HepG2 (cell line): ENCODE measurements at regions not wholly inside any gene's neighbourhood (a gene's known extent, or its start where the extent isn't known, plus 50 kb on each side); places are given as distances from the start of the nearest gene placed in this dataset.

Experiments used
- CREM ChIP-seq, 2 experiments: sonication (generic) in 1 of 2; formaldehyde crosslinking in 1 of 2; IDR thresholded peaks; 2 replicates each; pipeline versions ENCODE4 v1.4.0 to v1.6.1; 2016 to 2020; ENCODE audit warnings: antibody characterized with exemption in 1 of 2, mild to moderate bottlenecking in 1 of 2, missing genetic modification reagents in 1 of 2
- ETV6 ChIP-seq: sonication (generic); formaldehyde crosslinking; conservative IDR thresholded peaks from 2 replicates; pipeline ENCODE4 v1.4.0; 2020; ENCODE audit warnings: missing genetic modification reagents
- FOSL1 ChIP-seq: sonication (generic); formaldehyde crosslinking; IDR thresholded peaks from 2 replicates; pipeline ENCODE4 v1.9.0; 2021; ENCODE audit warnings: missing genetic modification reagents, borderline replicate concordance
- GLI4 ChIP-seq: sonication (generic); formaldehyde crosslinking; IDR thresholded peaks from 2 replicates; pipeline ENCODE4 v1.5.1; 2020; ENCODE audit warnings: missing genetic modification reagents, mild to moderate bottlenecking, moderate library complexity, borderline replicate concordance
- KLF16 ChIP-seq, 2 experiments: sonication (generic) in 1 of 2; formaldehyde crosslinking in 1 of 2; IDR thresholded peaks; 2 replicates each; pipeline versions ENCODE4 v1.6.1 to v1.8.0; 2016 to 2023; ENCODE audit warnings: missing genetic modification reagents in 2 of 2, missing compliant biosample characterization in 1 of 2
- NFRKB ChIP-seq: fragments of 450-650 bp; IDR thresholded peaks from 2 replicates; pipeline ENCODE4 v1.6.1; 2017
- PHF20 ChIP-seq: sonication (generic); formaldehyde crosslinking; IDR thresholded peaks from 2 replicates; pipeline ENCODE4 v1.5.0; 2020; ENCODE audit warnings: mild to moderate bottlenecking, missing genetic modification reagents
- POLR2A ChIP-seq, 2 experiments: IDR thresholded peaks; 2 replicates each; pipeline ENCODE4 v1.6.1; 2011; ENCODE audit warnings: low read depth in 2 of 2, low read length in 2 of 2, mild to moderate bottlenecking in 1 of 2, moderate library complexity in 1 of 2; ENCODE audit not compliant: insufficient read depth in 1 of 2
- ZBTB8A ChIP-seq: sonication (generic); formaldehyde crosslinking; IDR thresholded peaks from 2 replicates; pipeline ENCODE4 v1.4.0; 2020; ENCODE audit warnings: mild to moderate bottlenecking, low read depth, missing genetic modification reagents, borderline replicate concordance
- ZNF3 ChIP-seq: IDR thresholded peaks from 2 replicates; pipeline ENCODE4 v1.7.0; 2017; ENCODE audit warnings: inconsistent platforms
- ZNF768 ChIP-seq: sonication (generic); formaldehyde crosslinking; IDR thresholded peaks from 2 replicates; pipeline ENCODE4 v1.4.0; 2020; ENCODE audit warnings: missing genetic modification reagents
- TF ChIP-seq, protein P1 (sequence below): sonication (generic); formaldehyde crosslinking; IDR thresholded peaks from 2 replicates; pipeline ENCODE4 v1.5.0; 2020; ENCODE audit warnings: mild to moderate bottlenecking, missing genetic modification reagents, moderate library complexity

DNA sequence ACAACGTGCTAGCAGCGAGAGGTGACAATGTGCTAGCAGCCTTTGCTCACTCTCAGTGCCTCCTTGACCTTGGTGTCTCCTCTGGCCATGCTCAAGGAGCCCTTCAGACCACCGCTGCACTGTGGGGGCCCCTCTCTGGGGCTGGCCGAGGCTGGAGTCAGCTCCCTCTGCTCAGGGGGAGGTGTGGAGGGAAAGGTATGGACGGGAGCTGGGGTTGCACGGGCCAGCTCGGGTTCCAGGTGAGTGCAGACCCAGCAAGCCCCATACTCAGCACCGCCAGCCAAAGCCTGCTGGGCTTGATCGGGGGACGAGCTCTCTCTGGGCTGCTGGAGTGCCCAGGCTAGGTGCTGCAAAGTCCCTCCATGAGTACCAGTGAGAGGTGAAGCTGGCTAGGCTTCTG, 180.2 kb downstream of the TRIM36 start:
- TF ChIP-seq NFRKB = no peak
- no peak for TF ChIP-seq ZNF768
- TF ChIP-seq, protein P1, sequence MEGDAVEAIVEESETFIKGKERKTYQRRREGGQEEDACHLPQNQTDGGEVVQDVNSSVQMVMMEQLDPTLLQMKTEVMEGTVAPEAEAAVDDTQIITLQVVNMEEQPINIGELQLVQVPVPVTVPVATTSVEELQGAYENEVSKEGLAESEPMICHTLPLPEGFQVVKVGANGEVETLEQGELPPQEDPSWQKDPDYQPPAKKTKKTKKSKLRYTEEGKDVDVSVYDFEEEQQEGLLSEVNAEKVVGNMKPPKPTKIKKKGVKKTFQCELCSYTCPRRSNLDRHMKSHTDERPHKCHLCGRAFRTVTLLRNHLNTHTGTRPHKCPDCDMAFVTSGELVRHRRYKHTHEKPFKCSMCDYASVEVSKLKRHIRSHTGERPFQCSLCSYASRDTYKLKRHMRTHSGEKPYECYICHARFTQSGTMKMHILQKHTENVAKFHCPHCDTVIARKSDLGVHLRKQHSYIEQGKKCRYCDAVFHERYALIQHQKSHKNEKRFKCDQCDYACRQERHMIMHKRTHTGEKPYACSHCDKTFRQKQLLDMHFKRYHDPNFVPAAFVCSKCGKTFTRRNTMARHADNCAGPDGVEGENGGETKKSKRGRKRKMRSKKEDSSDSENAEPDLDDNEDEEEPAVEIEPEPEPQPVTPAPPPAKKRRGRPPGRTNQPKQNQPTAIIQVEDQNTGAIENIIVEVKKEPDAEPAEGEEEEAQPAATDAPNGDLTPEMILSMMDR = no peak
- no peak for TF ChIP-seq ZBTB8A
- no peak for TF ChIP-seq PHF20 (CRISPR knock-in tag)
- TF ChIP-seq GLI4 (CRISPR knock-in tag) = no peak
- TF ChIP-seq ETV6 (CRISPR knock-in tag) = no peak
- no peak for TF ChIP-seq FOSL1 (CRISPR knock-in tag)
- TF ChIP-seq KLF16 (CRISPR knock-in tag; IDR thresholded peaks at IDR 0.05) = no peak
- TF ChIP-seq CREM (IDR thresholded peaks at IDR 0.05) = no peak
- TF ChIP-seq CREM (CRISPR knock-in tag; IDR thresholded peaks at IDR 0.05) = no peak
- no peak for TF ChIP-seq ZNF3 (CRISPR knock-in tag)
- no peak for TF ChIP-seq POLR2A (IDR thresholded peaks at IDR 0.05; ENCODE audit: insufficient read depth in 1 of 2, low read depth in 2 of 2, low read length in 2 of 2)
